Nephron progenitor cell (in vitro differentiated cells): ENCODE measurements at regions not wholly inside any gene's neighbourhood (a gene's known extent, or its start where the extent isn't known, plus 50 kb on each side); places are given as distances from the start of the nearest gene placed in this dataset.
A peak's percentile ranks its signal among the peaks of the same experiment; 100 is the strongest.
"Not testable (repeated sequence)": the region's sequence is repeated elsewhere in the genome, so short reads cannot be mapped to it uniquely, and the experiment has no call there.

Experiments used
- DNase-seq: peaks from one replicate; pipeline ENCODE4 v3.0.0; 2021
- H3K27ac Mint-ChIP-seq: 2 replicates; pipeline ENCODE4 v1.8.0; 2021; ENCODE audit warnings: mild to moderate bottlenecking, moderate library complexity, mixed read lengths
- H3K27me3 Mint-ChIP-seq: 2 replicates; pipeline ENCODE4 v1.8.0; 2021; ENCODE audit warnings: mild to moderate bottlenecking, low read depth, mixed read lengths; ENCODE audit not compliant: poor library complexity
- H3K36me3 Mint-ChIP-seq: 2 replicates; pipeline ENCODE4 v1.8.0; 2021; ENCODE audit warnings: low read depth, mixed read lengths
- H3K4me1 Mint-ChIP-seq: 2 replicates; pipeline ENCODE4 v1.8.0; 2021; ENCODE audit warnings: mixed read lengths
- H3K4me3 Mint-ChIP-seq: 2 replicates; pipeline ENCODE4 v1.8.0; 2021; ENCODE audit warnings: mild to moderate bottlenecking, moderate library complexity, mixed read lengths
- H3K9me3 Mint-ChIP-seq: 2 replicates; pipeline ENCODE4 v1.8.0; 2021; ENCODE audit warnings: mild to moderate bottlenecking, moderate library complexity, mixed read lengths
- CTCF ChIP-seq: fragments of 200-600 bp; sonication (generic); IDR thresholded peaks from 2 replicates; pipeline ENCODE4 v1.5.0; 2021; ENCODE audit warnings: antibody characterized with exemption

GRCh38 chr15:26197719-26198118 is 334.6 kb upstream of the ATP10A start:
- no peak for TF ChIP-seq CTCF
- DNase-seq, result no peak
- H3K4me3 Mint-ChIP-seq, result no peak overlapping the region
- no peaks in the 10 kb centered on the region for H3K4me1 Mint-ChIP-seq
- H3K36me3 Mint-ChIP-seq, result no peaks in the 10 kb centered on the region
- peaks cover 19% of the 10 kb centered on the region for H3K27me3 Mint-ChIP-seq
- no peak overlapping the region for H3K27ac Mint-ChIP-seq
- no peaks in the 10 kb centered on the region for H3K9me3 Mint-ChIP-seq

- H3K4me3 Mint-ChIP-seq, result no peak overlapping the region
- no peaks in the 10 kb centered on the region for H3K9me3 Mint-ChIP-seq
- H3K4me1 Mint-ChIP-seq, result no peaks in the 10 kb centered on the region
- TF ChIP-seq CTCF, result no peak
- peaks cover 15% of the 10 kb centered on the region for H3K27me3 Mint-ChIP-seq
- no peaks in the 10 kb centered on the region for H3K36me3 Mint-ChIP-seq
- no peak overlapping the region for H3K27ac Mint-ChIP-seq
- no peak for DNase-seq
Observed at GRCh38 chr15:26197060-26197459, 333.9 kb upstream of the ATP10A start.

- no peaks in the 10 kb centered on the region for H3K4me1 Mint-ChIP-seq
- no peaks in the 10 kb centered on the region for H3K36me3 Mint-ChIP-seq
- H3K9me3 Mint-ChIP-seq, result no peaks in the 10 kb centered on the region
- H3K27me3 Mint-ChIP-seq, result no peaks in the 10 kb centered on the region
- H3K4me3 Mint-ChIP-seq, result no peak overlapping the region
- H3K27ac Mint-ChIP-seq, result no peak overlapping the region
- TF ChIP-seq CTCF, result no peak
- DNase-seq, result no peak
Observed at GRCh38 chr15:26191193-26191592, 328.1 kb upstream of the ATP10A start.

- H3K27me3 Mint-ChIP-seq, H3K4me1 Mint-ChIP-seq: not testable (repeated sequence)
Observed at GRCh38 chr15:26186138-26186537, 323.0 kb upstream of the ATP10A start.

GRCh38 chr15:26182441-26182840 is 319.3 kb upstream of the ATP10A start:
- H3K4me1 Mint-ChIP-seq, result peaks cover 16% of the 10 kb centered on the region
- no peaks in the 10 kb centered on the region for H3K9me3 Mint-ChIP-seq
- H3K27me3 Mint-ChIP-seq, result peaks cover 11% of the 10 kb centered on the region
- no peak overlapping the region for H3K4me3 Mint-ChIP-seq
- no peak overlapping the region for H3K27ac Mint-ChIP-seq
- no peak for DNase-seq
- H3K36me3 Mint-ChIP-seq, result no peaks in the 10 kb centered on the region
- no peak for TF ChIP-seq CTCF

More at GRCh38 chr15:26186138-26186537, 323.0 kb upstream of the ATP10A start:
- H3K4me3 Mint-ChIP-seq, H3K36me3 Mint-ChIP-seq, H3K27ac Mint-ChIP-seq, DNase-seq, H3K9me3 Mint-ChIP-seq: not testable (repeated sequence)

- H3K9me3 Mint-ChIP-seq, result no peaks in the 10 kb centered on the region
- H3K27me3 Mint-ChIP-seq, result peaks cover 11% of the 10 kb centered on the region
- H3K4me3 Mint-ChIP-seq, result no peak overlapping the region
- peaks cover 16% of the 10 kb centered on the region for H3K4me1 Mint-ChIP-seq
- no peaks in the 10 kb centered on the region for H3K36me3 Mint-ChIP-seq
- DNase-seq, result peak; percentile 11
- peak; percentile 25 for TF ChIP-seq CTCF
- no peak overlapping the region for H3K27ac Mint-ChIP-seq
Observed at GRCh38 chr15:26179906-26180305, 316.8 kb upstream of the ATP10A start.
